K562 (cell line): ENCODE measurements at regions not wholly inside any gene's neighbourhood (a gene's known extent, or its start where the extent isn't known, plus 50 kb on each side); places are given as distances from the start of the nearest gene placed in this dataset.

Experiments
- ATAC-seq: fragments of 200-7000 bp; cut with Tn5 transposase; 3 replicates; pipeline ENCODE4 v1.9.1; 2020; ENCODE audit warnings: moderate library complexity
- BruUV-seq: library from RNA; stranded (reverse); fragments of 400-500 nt; replicated peaks from 2 replicates; lab custom pipeline; 2021; lab: Mats Ljungman, UMichigan
- CTCF ChIA-PET: fragments of 300-600 bp; formaldehyde crosslinking; extraction: SDS; loops from one replicate; lab custom pipeline; 2021; ENCODE audit warnings: low intra/inter-chr PET ratio; lab: Yijun Ruan, JAX
- POLR2A ChIA-PET: fragments of 300-600, 350-650 bp; sonication (Branson Sonifier 250); formaldehyde crosslinking; extraction: SDS; loops from one replicate; lab custom pipeline; 2021; ENCODE audit warnings: antibody characterized with exemption, inconsistent platforms; lab: Yijun Ruan, JAX
- DNase-seq, 4 experiments: peaks; one replicate each; pipeline versions ENCODE4 v3.0.0 to v3.0.0-alpha.2; 2011 to 2018; ENCODE audit warnings: low spot score in 3 of 4, mixed read lengths in 3 of 4; ENCODE audit errors: extremely low read depth in 1 of 4
- FAIRE-seq: peaks from 2 replicates; lab custom pipeline; 2011; peaks lifted over from hg19 to GRCh38; lab: Jason Lieb, UNC
- H2AFZ ChIP-seq: 2 replicates; pipeline ENCODE4 v1.6.0; 2011; ENCODE audit warnings: low read depth, low read length, control low read depth, inconsistent platforms
- H3K27ac ChIP-seq: fragments of 200-600 bp; 3 replicates; pipeline ENCODE4 v1.8.0; 2011; ENCODE audit warnings: low read depth, mild to moderate bottlenecking, control low read depth, inconsistent platforms, low read length, moderate library complexity, mixed read lengths; ENCODE audit errors: extremely low read depth
- H3K27me3 ChIP-seq, 2 experiments: fragments of 300-600 bp in 1 of 2; 2 replicates in 1 of 2; 3 replicates in 1 of 2; pipeline versions ENCODE4 v1.6.0 to v1.8.0; 2011; ENCODE audit warnings: inconsistent platforms in 2 of 2, low read length in 2 of 2, mild to moderate bottlenecking in 1 of 2, mixed read lengths in 1 of 2, moderate library complexity in 1 of 2; ENCODE audit not compliant: control insufficient read depth in 2 of 2, insufficient read depth in 2 of 2
- H3K36me3 ChIP-seq: fragments of 300-600 bp; 3 replicates; pipeline ENCODE4 v1.8.0; 2011; ENCODE audit warnings: mild to moderate bottlenecking, low read length, inconsistent platforms; ENCODE audit not compliant: control insufficient read depth, insufficient read depth
- H3K4me1 ChIP-seq, 2 experiments: fragments of 200-600 bp in 1 of 2; replicated peaks in 1 of 2; 2 replicates in 1 of 2; 3 replicates in 1 of 2; pipeline versions ENCODE4 v1.5.1 to v1.8.0; 2011; ENCODE audit warnings: inconsistent platforms in 2 of 2, low read length in 2 of 2, mild to moderate bottlenecking in 1 of 2, mixed read lengths in 1 of 2, moderate library complexity in 1 of 2; ENCODE audit not compliant: control insufficient read depth in 2 of 2, insufficient read depth in 2 of 2
- H3K4me2 ChIP-seq: 2 replicates; pipeline ENCODE4 v1.6.1; 2011; ENCODE audit warnings: low read length, control low read depth, inconsistent platforms, mixed read lengths; ENCODE audit not compliant: insufficient read depth
- H3K4me3 ChIP-seq: fragments of 200-600 bp; sonication (generic), shearing (Covaris generic); 2 replicates; pipeline ENCODE4 v1.5.1; 2016; ENCODE audit warnings: control low read depth, inconsistent platforms
- H3K79me2 ChIP-seq: fragments of 200-600 bp; 3 replicates; pipeline ENCODE4 v1.8.0; 2011; ENCODE audit warnings: low read length, inconsistent platforms; ENCODE audit not compliant: control insufficient read depth, insufficient read depth
- H3K9ac ChIP-seq, 2 experiments: 2 replicates each; pipeline versions ENCODE4 v1.6.0 to v1.6.1; 2011; ENCODE audit warnings: low read depth in 2 of 2, low read length in 2 of 2, control low read depth in 1 of 2, inconsistent platforms in 1 of 2, mild to moderate bottlenecking in 1 of 2, mixed read lengths in 1 of 2; ENCODE audit not compliant: insufficient read depth in 1 of 2
- H3K9me1 ChIP-seq: one replicate; pipeline ENCODE4 v1.6.0; 2011; ENCODE audit warnings: inconsistent platforms, mild to moderate bottlenecking, low read length, moderate library complexity; ENCODE audit not compliant: control insufficient read depth, insufficient read depth
- H3K9me3 ChIP-seq: replicated peaks from 2 replicates; pipeline ENCODE4 v1.5.1; 2011; ENCODE audit warnings: low read depth, low read length, inconsistent platforms; ENCODE audit not compliant: control insufficient read depth, insufficient read depth
- H4K20me1 ChIP-seq: replicated peaks from 2 replicates; pipeline ENCODE4 v1.6.1; 2011; ENCODE audit warnings: low read length, inconsistent platforms, mixed read lengths; ENCODE audit not compliant: control insufficient read depth, insufficient read depth
- CSDE1 ChIP-seq, 2 experiments: fragments of 450-650 bp; IDR thresholded peaks; 2 replicates each; pipeline ENCODE4 v1.6.1; 2016; ENCODE audit warnings: mild to moderate bottlenecking in 1 of 2
- MEF2A ChIP-seq: IDR thresholded peaks from 2 replicates; pipeline ENCODE4 v1.6.1; 2011; ENCODE audit warnings: low read depth, mild to moderate bottlenecking, low read length, moderate library complexity; ENCODE audit not compliant: control insufficient read depth
- ZNF124 ChIP-seq: sonication (generic); formaldehyde crosslinking; IDR thresholded peaks from 2 replicates; pipeline ENCODE4 v1.8.1; 2022; ENCODE audit warnings: missing genetic modification reagents
- ZNF274 ChIP-seq: IDR thresholded peaks from 2 replicates; pipeline ENCODE4 v1.6.1; 2011; ENCODE audit warnings: low read depth, mild to moderate bottlenecking, low read length, moderate library complexity, borderline replicate concordance
- WGBS: fragments of 100-300 bp; shearing (Covaris generic); methylation state at CpG from one replicate; pipeline ENCODE4 v1.1.6; 2016; ENCODE audit warnings: low coverage, mixed read lengths; ENCODE audit not compliant: insufficient coverage; ENCODE audit errors: missing lambda C conversion rate; 5-methylcytosine and 5-hydroxymethylcytosine counted together
- in situ Hi-C: fragments of 300-500 bp; cut with MboI; formaldehyde crosslinking; loops from 4 replicates; pipeline ENCODE4 v1.15.0; 2018; ENCODE audit warnings: inconsistent platforms, mixed read lengths
- intact Hi-C: fragments of 100-400 bp; cut with micrococcal nuclease; formaldehyde crosslinking; loops from 2 replicates; pipeline ENCODE4 v1.14.2; 2022
- TF ChIP-seq, protein P1 (sequence below): sonication (generic); formaldehyde crosslinking; IDR thresholded peaks from 2 replicates; pipeline ENCODE4 v1.8.0; 2022; ENCODE audit warnings: mild to moderate bottlenecking, missing genetic modification reagents
- TF ChIP-seq, protein P2 (sequence below): sonication (generic); formaldehyde crosslinking; IDR thresholded peaks from 2 replicates; pipeline ENCODE4 v1.8.0; 2023; ENCODE audit warnings: mild to moderate bottlenecking, missing genetic modification reagents

DNA sequence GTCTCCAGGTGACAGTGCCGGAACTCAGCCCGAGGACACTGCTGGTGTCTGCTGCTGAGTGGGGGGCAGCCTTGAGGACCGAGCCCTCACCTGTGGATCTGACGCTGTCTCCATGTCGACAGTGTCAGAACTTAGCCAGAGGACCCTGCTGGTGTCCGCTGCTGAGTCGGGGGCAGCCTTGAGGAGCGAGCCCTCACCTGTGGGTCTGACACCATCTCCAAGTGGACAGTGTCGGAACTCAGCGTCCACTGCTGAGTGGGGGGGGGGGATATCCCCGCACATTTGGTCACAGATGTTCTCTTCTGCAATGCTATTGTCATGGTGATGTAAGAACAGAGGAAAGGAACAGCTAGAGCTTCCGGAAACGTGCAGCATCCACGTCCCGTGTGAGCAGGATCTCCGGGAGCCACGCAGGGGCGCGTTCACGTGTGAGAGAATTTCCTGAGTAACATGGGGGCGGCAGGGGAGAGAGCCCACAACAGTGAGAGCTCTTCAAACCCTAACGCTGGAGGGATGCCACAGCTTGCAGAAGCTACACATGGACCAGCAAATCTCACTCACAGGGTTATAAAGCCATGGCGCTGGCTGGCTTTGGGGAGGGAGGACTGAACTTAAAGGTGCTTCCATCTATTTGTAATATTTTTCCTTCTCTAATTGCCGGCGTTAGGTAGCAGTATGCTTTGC is 250.7 kb upstream of the SALL3 start:
- Histone ChIP-seq H2AFZ (no peak overlapping the region), H3K27me3 (peaks cover 0 to 32% of the 10 kb centered on the region in 2 experiments; a peak in 4 of 5 replicates), H3K4me1 (no peaks in the 10 kb centered on the region), H3K36me3 (no peaks in the 10 kb centered on the region), H4K20me1 (no peaks in the 10 kb centered on the region), H3K4me3 (no peak overlapping the region), H3K9me1 (no peaks in the 10 kb centered on the region), H3K79me2 (no peaks in the 10 kb centered on the region), H3K9ac (no peak overlapping the region), H3K27ac (no peak overlapping the region), H3K9me3 (no peaks in the 10 kb centered on the region), H3K4me2 (no peak overlapping the region)
- TF ChIP-seq ZNF274 (no peak), MEF2A (no peak), CSDE1 (IDR thresholded peaks at IDR 0.05) (no peak), ZNF124 (CRISPR knock-in tag) (no peak)
- TF ChIP-seq, protein P1, sequence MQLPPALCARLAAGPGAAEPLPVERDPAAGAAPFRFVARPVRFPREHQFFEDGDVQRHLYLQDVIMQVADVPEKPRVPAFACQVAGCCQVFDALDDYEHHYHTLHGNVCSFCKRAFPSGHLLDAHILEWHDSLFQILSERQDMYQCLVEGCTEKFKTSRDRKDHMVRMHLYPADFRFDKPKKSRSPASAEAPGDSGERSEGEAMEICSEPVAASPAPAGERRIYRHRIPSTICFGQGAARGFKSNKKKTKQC = no peak
- TF ChIP-seq, protein P2, sequence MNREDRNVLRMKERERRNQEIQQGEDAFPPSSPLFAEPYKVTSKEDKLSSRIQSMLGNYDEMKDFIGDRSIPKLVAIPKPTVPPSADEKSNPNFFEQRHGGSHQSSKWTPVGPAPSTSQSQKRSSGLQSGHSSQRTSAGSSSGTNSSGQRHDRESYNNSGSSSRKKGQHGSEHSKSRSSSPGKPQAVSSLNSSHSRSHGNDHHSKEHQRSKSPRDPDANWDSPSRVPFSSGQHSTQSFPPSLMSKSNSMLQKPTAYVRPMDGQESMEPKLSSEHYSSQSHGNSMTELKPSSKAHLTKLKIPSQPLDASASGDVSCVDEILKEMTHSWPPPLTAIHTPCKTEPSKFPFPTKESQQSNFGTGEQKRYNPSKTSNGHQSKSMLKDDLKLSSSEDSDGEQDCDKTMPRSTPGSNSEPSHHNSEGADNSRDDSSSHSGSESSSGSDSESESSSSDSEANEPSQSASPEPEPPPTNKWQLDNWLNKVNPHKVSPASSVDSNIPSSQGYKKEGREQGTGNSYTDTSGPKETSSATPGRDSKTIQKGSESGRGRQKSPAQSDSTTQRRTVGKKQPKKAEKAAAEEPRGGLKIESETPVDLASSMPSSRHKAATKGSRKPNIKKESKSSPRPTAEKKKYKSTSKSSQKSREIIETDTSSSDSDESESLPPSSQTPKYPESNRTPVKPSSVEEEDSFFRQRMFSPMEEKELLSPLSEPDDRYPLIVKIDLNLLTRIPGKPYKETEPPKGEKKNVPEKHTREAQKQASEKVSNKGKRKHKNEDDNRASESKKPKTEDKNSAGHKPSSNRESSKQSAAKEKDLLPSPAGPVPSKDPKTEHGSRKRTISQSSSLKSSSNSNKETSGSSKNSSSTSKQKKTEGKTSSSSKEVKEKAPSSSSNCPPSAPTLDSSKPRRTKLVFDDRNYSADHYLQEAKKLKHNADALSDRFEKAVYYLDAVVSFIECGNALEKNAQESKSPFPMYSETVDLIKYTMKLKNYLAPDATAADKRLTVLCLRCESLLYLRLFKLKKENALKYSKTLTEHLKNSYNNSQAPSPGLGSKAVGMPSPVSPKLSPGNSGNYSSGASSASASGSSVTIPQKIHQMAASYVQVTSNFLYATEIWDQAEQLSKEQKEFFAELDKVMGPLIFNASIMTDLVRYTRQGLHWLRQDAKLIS (CRISPR knock-in tag) = no peak
- 0% methylated on average over 4 of the region's 25 CpGs for WGBS
- intact Hi-C loops (no loop called here), in situ Hi-C loops (no loop called here)
- ChIA-PET CTCF (no interaction called here), POLR2A (no interaction called here)
- ATAC-seq = no peak
- no TSS peak for BruUV-seq
- no peak for FAIRE-seq
- no peak for DNase-seq
